ENCODE measurements at regions not wholly inside any gene's neighbourhood (a gene's known extent, or its start where the extent isn't known, plus 50 kb on each side); places are given as distances from the start of the nearest gene placed in this dataset.
"Not testable (repeated sequence)": the region's sequence is repeated elsewhere in the genome, so short reads cannot be mapped to it uniquely, and the experiment has no call there.

- ATAC-seq (peak; percentile 92), DNase-seq (peak; percentile 21 to 27)
- no peak overlapping the region for H3K4me3 Mint-ChIP-seq
- peak overlapping the region in 1 of 2 donors; percentile 62 for H3K27ac Mint-ChIP-seq
- peaks cover 14% of the 10 kb centered on the region for H3K4me1 Mint-ChIP-seq
- no peaks in the 10 kb centered on the region for H3K9me3 Mint-ChIP-seq
- peaks cover 15% of the 10 kb centered on the region for H3K27me3 Mint-ChIP-seq
These were observed 75.4 kb upstream of the ANKH start for GRCh38 chr5:14946815-14947620.

GRCh38 chr5:14945450-14945849, 73.9 kb upstream of the ANKH start:
- Mint-ChIP-seq H3K27me3 (peaks cover 22% of the 10 kb centered on the region), H3K4me1 (peaks cover 14% of the 10 kb centered on the region), H3K27ac (no peak overlapping the region), H3K4me3 (no peak overlapping the region), H3K9me3 (no peaks in the 10 kb centered on the region)
- ATAC-seq (no peak), DNase-seq (no peak)

DNA sequence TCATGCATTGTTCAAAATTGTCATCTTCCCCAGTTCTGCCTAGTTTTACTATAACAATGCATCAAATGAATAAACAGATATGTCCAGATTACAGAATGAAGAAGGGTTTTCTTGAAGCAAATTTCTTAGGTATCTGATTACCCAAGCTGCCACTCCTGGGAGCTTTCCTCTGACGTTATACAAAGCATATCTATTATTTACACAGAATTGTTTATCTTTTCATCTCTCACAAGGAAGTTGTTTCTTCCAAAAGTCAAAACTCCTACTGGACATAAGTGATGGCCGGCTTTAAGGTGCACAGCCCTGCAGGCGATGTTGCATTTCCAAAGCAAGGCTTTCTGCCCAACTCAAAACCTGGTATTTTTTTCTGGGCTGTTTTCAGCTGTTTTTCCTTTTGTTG, 73.4 kb upstream of the ANKH start:
- DNase-seq (no peak), ATAC-seq (no peak)
- peaks cover 24% of the 10 kb centered on the region for H3K27me3 Mint-ChIP-seq
- no peak overlapping the region for H3K27ac Mint-ChIP-seq
- no peak overlapping the region for H3K4me3 Mint-ChIP-seq
- H3K9me3 Mint-ChIP-seq: no peaks in the 10 kb centered on the region
- peaks cover 14% of the 10 kb centered on the region for H3K4me1 Mint-ChIP-seq

DNA sequence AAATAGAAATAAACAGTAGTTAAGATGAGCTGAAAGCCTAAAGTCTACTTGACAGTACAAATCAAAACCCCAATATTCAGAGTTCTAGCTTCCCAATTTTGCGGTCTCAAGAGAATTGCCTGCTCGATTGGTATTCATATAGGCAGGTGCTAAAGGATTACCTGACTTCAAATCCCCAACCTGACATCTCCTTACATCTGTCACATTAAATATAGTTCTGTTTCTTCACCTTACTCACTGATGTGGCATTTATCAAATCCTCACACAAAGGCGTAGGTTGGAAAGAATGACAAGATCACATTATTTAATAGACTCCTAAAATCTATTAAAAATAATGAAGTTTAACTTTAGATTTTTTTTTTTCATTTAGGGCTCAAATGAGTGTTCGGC, 72.8 kb upstream of the ANKH start:
- ATAC-seq: no peak
- H3K9me3 Mint-ChIP-seq: no peaks in the 10 kb centered on the region
- H3K27ac Mint-ChIP-seq: no peak overlapping the region

DNA sequence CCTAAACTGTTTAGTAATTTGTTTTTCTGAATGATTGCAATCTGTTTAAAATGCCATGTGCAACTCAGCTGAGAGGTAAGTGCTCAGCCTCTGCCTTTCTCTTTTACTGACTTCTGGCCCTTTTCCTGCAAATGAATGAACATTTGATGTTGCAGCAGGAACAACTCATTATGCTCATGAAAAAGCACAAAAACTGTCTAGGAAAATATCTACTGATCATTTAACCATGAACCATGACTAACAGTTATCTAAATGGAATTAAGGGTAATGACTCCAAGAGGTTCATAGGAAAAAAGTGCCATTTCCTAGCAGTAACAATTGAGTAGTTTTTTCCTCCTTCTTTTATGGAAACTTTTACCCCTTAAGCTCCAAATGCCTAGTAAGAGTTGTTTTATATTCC, 70.6 kb upstream of the ANKH start:
- H3K9me3 Mint-ChIP-seq: no peaks in the 10 kb centered on the region

More for the DNA sequence above, 72.8 kb upstream of the ANKH start:
- Mint-ChIP-seq H3K4me1 (peaks cover 14% of the 10 kb centered on the region), H3K27me3 (peaks cover 24% of the 10 kb centered on the region), H3K4me3 (no peak overlapping the region)
- no peak for DNase-seq

DNA sequence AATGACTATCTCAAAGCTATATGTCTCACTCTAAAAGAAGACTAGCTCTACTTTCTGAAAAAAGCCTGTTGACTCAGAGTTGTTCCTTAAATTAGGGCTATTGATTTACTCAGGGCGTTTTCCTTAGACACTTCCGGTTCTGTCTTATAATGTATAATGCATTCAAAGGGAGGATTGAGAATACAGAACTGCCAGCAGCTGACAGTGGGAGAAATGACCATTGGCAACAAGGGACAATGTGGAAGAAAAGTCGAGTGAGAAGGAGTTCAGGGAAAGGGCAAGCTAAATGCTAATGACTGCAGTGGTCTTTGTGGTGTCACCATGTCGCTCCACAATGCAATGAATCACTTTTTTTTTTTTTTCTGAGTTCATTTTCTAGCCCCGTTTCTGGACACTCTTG, 65.7 kb upstream of the ANKH start:
- Mint-ChIP-seq H3K9me3 (no peaks in the 10 kb centered on the region), H3K27me3 (peaks cover 20% of the 10 kb centered on the region), H3K4me3 (no peak overlapping the region), H3K4me1 (no peaks in the 10 kb centered on the region), H3K27ac (no peak overlapping the region)
- no peak for ATAC-seq
- no peak for DNase-seq

More for the DNA sequence above, 70.6 kb upstream of the ANKH start:
- H3K4me1 Mint-ChIP-seq: peaks cover 14% of the 10 kb centered on the region
- no peak for DNase-seq
- no peak overlapping the region for H3K27ac Mint-ChIP-seq
- ATAC-seq: no peak
- no peak overlapping the region for H3K4me3 Mint-ChIP-seq
- peaks cover 24% of the 10 kb centered on the region for H3K27me3 Mint-ChIP-seq

GRCh38 chr5:14936588-14936987, 65.0 kb upstream of the ANKH start:
- H3K4me1 Mint-ChIP-seq: no peaks in the 10 kb centered on the region
- H3K9me3 Mint-ChIP-seq: no peaks in the 10 kb centered on the region
- ATAC-seq: no peak
- H3K4me3 Mint-ChIP-seq: no peak overlapping the region
- no peak for DNase-seq
- no peak overlapping the region for H3K27ac Mint-ChIP-seq
- H3K27me3 Mint-ChIP-seq: peaks cover 20% of the 10 kb centered on the region

- ATAC-seq (no peak), DNase-seq (no peak)
- Mint-ChIP-seq H3K9me3 (no peaks in the 10 kb centered on the region), H3K27ac (no peak overlapping the region), H3K4me3 (no peak overlapping the region), H3K4me1 (no peaks in the 10 kb centered on the region), H3K27me3 (peaks cover 11% of the 10 kb centered on the region)
These were observed 63.8 kb upstream of the ANKH start for GRCh38 chr5:14935341-14935740.

DNA sequence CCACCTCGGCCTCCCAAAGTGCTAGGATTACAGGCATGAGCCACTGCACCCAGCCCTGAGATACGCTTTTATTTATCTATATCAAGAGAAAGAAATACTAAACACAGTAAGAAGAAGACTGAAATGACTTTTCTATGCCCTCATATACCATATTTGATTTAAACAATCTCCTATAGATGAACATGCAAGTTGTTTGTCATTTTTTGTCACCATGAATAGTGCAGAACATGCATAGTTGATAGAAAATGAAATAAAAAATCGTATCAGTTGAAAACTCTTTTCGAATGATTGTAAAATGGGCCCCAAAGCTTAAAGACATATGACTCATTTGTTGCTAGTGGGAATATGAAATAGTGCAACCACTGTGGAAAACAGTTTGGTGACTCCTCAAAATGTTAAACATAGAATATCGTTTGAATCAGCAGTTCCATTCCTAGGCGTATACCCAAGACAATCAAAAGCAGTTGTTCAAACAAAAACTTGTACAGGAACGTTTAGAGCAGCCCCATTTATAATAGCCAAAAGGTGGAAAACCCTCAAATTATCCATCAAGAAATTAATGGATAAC, 61.4 kb upstream of the ANKH start:
- ATAC-seq (no peak), DNase-seq (no peak)
- Mint-ChIP-seq H3K27ac (no peak overlapping the region), H3K4me3 (no peak overlapping the region), H3K27me3 (peaks cover 11% of the 10 kb centered on the region), H3K4me1 (no peaks in the 10 kb centered on the region), H3K9me3 (no peaks in the 10 kb centered on the region)

DNA sequence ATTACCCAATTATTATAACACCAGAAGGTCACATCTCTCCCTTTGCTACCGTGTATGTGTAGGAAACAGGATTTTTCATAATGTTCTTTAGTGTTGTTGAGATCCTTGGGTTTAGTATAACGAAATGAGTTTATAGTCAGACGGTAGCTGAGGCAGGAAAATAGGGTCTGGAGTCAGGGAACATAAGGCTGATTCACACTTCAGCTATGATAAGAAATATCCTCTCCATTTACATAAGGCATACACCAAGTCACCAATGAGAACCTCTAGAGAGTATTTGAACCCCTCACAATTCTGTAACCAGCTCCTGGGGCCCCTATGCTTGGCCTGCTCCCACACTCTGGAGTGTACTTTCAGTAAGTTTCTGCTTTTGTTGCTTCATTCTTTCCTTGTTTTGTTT, 58.9 kb upstream of the ANKH start:
- DNase-seq (no peak), ATAC-seq (no peak)
- Mint-ChIP-seq H3K4me3 (no peak overlapping the region), H3K27ac (peak overlapping the region in 1 of 2 donors; percentile 15), H3K9me3 (no peaks in the 10 kb centered on the region), H3K27me3 (no peaks in the 10 kb centered on the region), H3K4me1 (peaks cover 16% of the 10 kb centered on the region)

- Mint-ChIP-seq H3K27me3 (no peaks in the 10 kb centered on the region), H3K4me3 (no peak overlapping the region), H3K4me1 (peaks cover 25% of the 10 kb centered on the region), H3K9me3 (no peaks in the 10 kb centered on the region), H3K27ac (peak overlapping the region in 1 of 2 donors; percentile 31)
- ATAC-seq (no peak), DNase-seq (no peak)
These were observed 57.9 kb upstream of the ANKH start for GRCh38 chr5:14929293-14930065.

GRCh38 chr5:14928661-14929060, 57.1 kb upstream of the ANKH start:
- no peaks in the 10 kb centered on the region for H3K9me3 Mint-ChIP-seq
- no peaks in the 10 kb centered on the region for H3K27me3 Mint-ChIP-seq
- ATAC-seq (no peak), DNase-seq (no peak)
- peaks cover 29% of the 10 kb centered on the region for H3K4me1 Mint-ChIP-seq
- peak overlapping the region in 1 of 2 donors; percentile 34 for H3K27ac Mint-ChIP-seq
- no peak overlapping the region for H3K4me3 Mint-ChIP-seq

GRCh38 chr5:14925326-14925725, 53.7 kb upstream of the ANKH start:
- Mint-ChIP-seq H3K4me1 (peaks cover 53% of the 10 kb centered on the region), H3K9me3 (no peaks in the 10 kb centered on the region), H3K27ac (peak overlapping the region; percentile 43 to 83), H3K27me3 (no peaks in the 10 kb centered on the region), H3K4me3 (peak overlapping the region; percentile 10 to 32)
- no peak for DNase-seq
- ATAC-seq: no peak

DNA sequence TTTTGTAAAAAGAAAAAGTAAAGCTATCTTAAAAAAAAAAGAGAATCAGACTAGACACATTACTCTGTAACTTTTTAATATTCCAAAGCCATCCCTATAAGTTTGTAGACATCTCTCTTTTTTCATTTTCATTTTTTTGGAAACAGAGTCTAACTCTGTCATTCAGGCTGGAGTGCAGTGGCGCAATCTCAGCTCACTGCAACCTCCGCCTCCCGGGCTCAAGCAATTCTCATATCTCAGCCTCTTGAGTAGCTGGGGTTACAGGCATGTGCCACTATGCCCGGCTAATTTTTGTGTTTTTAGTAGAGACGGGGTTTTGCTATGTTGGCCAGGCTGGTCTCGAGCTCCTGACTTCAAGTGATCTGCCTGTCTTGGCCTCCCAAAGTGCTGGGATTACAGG, 51.4 kb upstream of the ANKH start:
- H3K4me3 Mint-ChIP-seq, DNase-seq, H3K27me3 Mint-ChIP-seq, H3K9me3 Mint-ChIP-seq, H3K27ac Mint-ChIP-seq, ATAC-seq: not testable (repeated sequence)
- peaks cover 59% of the 10 kb centered on the region for H3K4me1 Mint-ChIP-seq

- DNase-seq: no peak
- ATAC-seq: no peak
- H3K27ac Mint-ChIP-seq: peak overlapping the region in 1 of 2 donors; percentile 1
- no peaks in the 10 kb centered on the region for H3K27me3 Mint-ChIP-seq
- no peak overlapping the region for H3K4me3 Mint-ChIP-seq
- peaks cover 59% of the 10 kb centered on the region for H3K4me1 Mint-ChIP-seq
- peaks cover 0 to 5% of the 10 kb centered on the region in 2 donors for H3K9me3 Mint-ChIP-seq
These were observed 50.9 kb upstream of the ANKH start for GRCh38 chr5:14922456-14922855.

Measured in stimulated activated naive CD8-positive, alpha-beta T cell treated with anti-CD3 and anti-CD28 coated beads, Interleukin-15, amount 100 ng/mL, for 72 hours (primary cell).